Neural cell (in vitro differentiated cells): ENCODE measurements at regions not wholly inside any gene's neighbourhood (a gene's known extent, or its start where the extent isn't known, plus 50 kb on each side); places are given as distances from the start of the nearest gene placed in this dataset.
A peak's percentile ranks its signal among the peaks of the same experiment; 100 is the strongest.

ENCODE experiments used
- H2AFZ ChIP-seq: fragments of 200-600, 300-800 bp; sonication (generic), shearing (Covaris generic); 2 replicates; pipeline ENCODE4 v1.6.0; 2014; ENCODE audit warnings: low read depth, mild to moderate bottlenecking, antibody characterized with exemption, low read length, moderate library complexity
- H3F3A ChIP-seq: fragments of 200-600 bp; shearing (Covaris generic); 2 replicates; pipeline ENCODE4 v1.6.1; 2016; ENCODE audit warnings: mild to moderate bottlenecking, moderate library complexity, mixed read lengths, antibody characterized with exemption, low read length; ENCODE audit not compliant: insufficient read depth, poor library complexity, severe bottlenecking
- H3K27ac ChIP-seq: fragments of 200-600, 300-800 bp; sonication (generic), shearing (Covaris generic); 2 replicates; pipeline ENCODE4 v1.5.1; 2014; ENCODE audit warnings: mild to moderate bottlenecking, low read length, moderate library complexity
- H3K27me3 ChIP-seq: fragments of 300-800, 200-600 bp; sonication (generic), shearing (Covaris generic); 2 replicates; pipeline ENCODE4 v1.6.0; 2014; ENCODE audit warnings: mild to moderate bottlenecking, low read depth, low read length, moderate library complexity; ENCODE audit not compliant: insufficient read depth
- H3K36me3 ChIP-seq: fragments of 300-800, 200-600 bp; sonication (generic), shearing (Covaris generic); 2 replicates; pipeline ENCODE4 v1.5.1; 2014; ENCODE audit warnings: mild to moderate bottlenecking, antibody characterized with exemption, low read length, moderate library complexity; ENCODE audit not compliant: insufficient read depth
- H3K4me2 ChIP-seq: fragments of 300-800, 200-600 bp; sonication (generic), shearing (Covaris generic); 2 replicates; pipeline ENCODE4 v1.6.0; 2014; ENCODE audit warnings: mild to moderate bottlenecking, low read length
- H3K4me3 ChIP-seq: fragments of 300-800, 200-600 bp; sonication (generic), shearing (Covaris generic); 2 replicates; pipeline ENCODE4 v1.5.1; 2014; ENCODE audit warnings: mild to moderate bottlenecking, low read length, moderate library complexity
- H3K79me2 ChIP-seq: fragments of 200-600 bp; shearing (Covaris generic); replicated peaks from 2 replicates; pipeline ENCODE4 v1.6.0; 2014; ENCODE audit warnings: mild to moderate bottlenecking, low read length, moderate library complexity; ENCODE audit not compliant: insufficient read depth
- H3K9ac ChIP-seq: fragments of 300-800, 200-600 bp; sonication (generic), shearing (Covaris generic); 2 replicates; pipeline ENCODE4 v1.6.1; 2016; ENCODE audit warnings: mild to moderate bottlenecking, low read length, mixed read lengths
- H3K9me2 ChIP-seq: fragments of 200-600 bp; shearing (Covaris generic); 2 replicates; pipeline ENCODE4 v1.6.1; 2016; ENCODE audit warnings: mild to moderate bottlenecking, low read length, mixed read lengths; ENCODE audit not compliant: insufficient read depth
- H3K9me3 ChIP-seq: fragments of 200-600, 300-800 bp; sonication (generic), shearing (Covaris generic); 2 replicates; pipeline ENCODE4 v1.6.1; 2016; ENCODE audit warnings: mild to moderate bottlenecking, mixed run types, low read length, moderate library complexity, mixed read lengths
- H4K20me1 ChIP-seq: fragments of 200-600 bp; shearing (Covaris generic); 2 replicates; pipeline ENCODE4 v1.6.1; 2016; ENCODE audit warnings: mild to moderate bottlenecking, mixed run types; ENCODE audit not compliant: insufficient read depth
- EP300 ChIP-seq: fragments of 450-650 bp; conservative IDR thresholded peaks from 2 replicates; pipeline ENCODE4 v1.6.1; 2014; ENCODE audit warnings: antibody characterized with exemption, mild to moderate bottlenecking, moderate library complexity; ENCODE audit not compliant: poor library complexity, severe bottlenecking
- EZH2 ChIP-seq: fragments of 200-600, 300-800 bp; shearing (Covaris generic), sonication (generic); IDR thresholded peaks from 2 replicates; pipeline ENCODE4 v1.6.1; 2014; ENCODE audit warnings: antibody characterized with exemption, low read length, borderline replicate concordance, mild to moderate bottlenecking; ENCODE audit not compliant: insufficient read depth, poor library complexity, severe bottlenecking
- MXI1 ChIP-seq: fragments of 450-650 bp; conservative IDR thresholded peaks from 2 replicates; pipeline ENCODE4 v1.6.1; 2014; ENCODE audit warnings: antibody characterized with exemption, mild to moderate bottlenecking; ENCODE audit not compliant: poor library complexity, severe bottlenecking
- POLR2AphosphoS5 ChIP-seq: IDR thresholded peaks from 2 replicates; pipeline ENCODE4 v1.6.1; 2012
- RAD21 ChIP-seq: fragments of 450-650 bp; conservative IDR thresholded peaks from 2 replicates; pipeline ENCODE4 v1.6.1; 2014; ENCODE audit warnings: antibody characterized with exemption, mild to moderate bottlenecking, moderate library complexity
- SMC3 ChIP-seq: fragments of 450-650 bp; conservative IDR thresholded peaks from 2 replicates; pipeline ENCODE4 v1.6.1; 2014; ENCODE audit warnings: antibody characterized with exemption, mild to moderate bottlenecking, moderate library complexity; ENCODE audit not compliant: poor library complexity
- TAF1 ChIP-seq: IDR thresholded peaks from 2 replicates; pipeline ENCODE4 v1.6.1; 2012; ENCODE audit warnings: low read depth
- TF ChIP-seq, protein P1 (sequence below): IDR thresholded peaks from 2 replicates; pipeline ENCODE4 v1.6.1; 2012; ENCODE audit warnings: borderline replicate concordance
- TF ChIP-seq, protein P2 (sequence below): fragments of 450-650 bp; IDR thresholded peaks from 2 replicates; pipeline ENCODE4 v1.5.1; 2014; ENCODE audit warnings: antibody characterized with exemption, mild to moderate bottlenecking, moderate library complexity; ENCODE audit not compliant: poor library complexity, severe bottlenecking

DNA sequence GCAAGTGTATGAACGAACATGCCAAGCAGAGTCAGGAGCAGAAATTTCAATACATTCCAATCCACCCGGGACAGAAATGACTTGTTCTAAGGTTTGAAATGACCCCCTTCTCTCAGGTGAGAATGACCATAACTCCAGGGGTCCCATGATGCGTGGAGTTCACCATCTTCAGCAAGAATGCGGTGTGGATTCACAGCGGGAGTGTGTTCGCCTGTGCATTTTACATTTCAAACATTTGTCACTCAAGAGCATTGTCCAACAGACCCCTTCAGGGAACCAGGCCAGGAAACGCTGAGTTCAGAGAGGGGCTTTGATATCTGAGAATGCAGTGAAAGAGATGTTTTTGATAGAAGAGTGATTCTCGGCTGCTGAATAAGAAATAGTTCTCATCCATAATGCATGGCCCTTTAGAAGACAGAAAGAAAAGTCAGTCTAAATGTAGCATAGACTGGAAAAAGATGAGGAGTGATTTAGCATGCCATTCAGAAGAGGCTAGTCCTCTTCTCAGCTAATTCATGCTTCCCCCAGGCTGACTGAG is 200.3 kb upstream of the KCNG1 start:
- TF ChIP-seq, protein P1, sequence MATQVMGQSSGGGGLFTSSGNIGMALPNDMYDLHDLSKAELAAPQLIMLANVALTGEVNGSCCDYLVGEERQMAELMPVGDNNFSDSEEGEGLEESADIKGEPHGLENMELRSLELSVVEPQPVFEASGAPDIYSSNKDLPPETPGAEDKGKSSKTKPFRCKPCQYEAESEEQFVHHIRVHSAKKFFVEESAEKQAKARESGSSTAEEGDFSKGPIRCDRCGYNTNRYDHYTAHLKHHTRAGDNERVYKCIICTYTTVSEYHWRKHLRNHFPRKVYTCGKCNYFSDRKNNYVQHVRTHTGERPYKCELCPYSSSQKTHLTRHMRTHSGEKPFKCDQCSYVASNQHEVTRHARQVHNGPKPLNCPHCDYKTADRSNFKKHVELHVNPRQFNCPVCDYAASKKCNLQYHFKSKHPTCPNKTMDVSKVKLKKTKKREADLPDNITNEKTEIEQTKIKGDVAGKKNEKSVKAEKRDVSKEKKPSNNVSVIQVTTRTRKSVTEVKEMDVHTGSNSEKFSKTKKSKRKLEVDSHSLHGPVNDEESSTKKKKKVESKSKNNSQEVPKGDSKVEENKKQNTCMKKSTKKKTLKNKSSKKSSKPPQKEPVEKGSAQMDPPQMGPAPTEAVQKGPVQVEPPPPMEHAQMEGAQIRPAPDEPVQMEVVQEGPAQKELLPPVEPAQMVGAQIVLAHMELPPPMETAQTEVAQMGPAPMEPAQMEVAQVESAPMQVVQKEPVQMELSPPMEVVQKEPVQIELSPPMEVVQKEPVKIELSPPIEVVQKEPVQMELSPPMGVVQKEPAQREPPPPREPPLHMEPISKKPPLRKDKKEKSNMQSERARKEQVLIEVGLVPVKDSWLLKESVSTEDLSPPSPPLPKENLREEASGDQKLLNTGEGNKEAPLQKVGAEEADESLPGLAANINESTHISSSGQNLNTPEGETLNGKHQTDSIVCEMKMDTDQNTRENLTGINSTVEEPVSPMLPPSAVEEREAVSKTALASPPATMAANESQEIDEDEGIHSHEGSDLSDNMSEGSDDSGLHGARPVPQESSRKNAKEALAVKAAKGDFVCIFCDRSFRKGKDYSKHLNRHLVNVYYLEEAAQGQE = no peak
- TF ChIP-seq MXI1 (no peak), RAD21 (peak; percentile 32), EP300 (peak; percentile 42)

GRCh38 chr20:51221791-51222408 is 199.0 kb upstream of the KCNG1 start:
- no peaks in the 10 kb centered on the region for H3K27me3 ChIP-seq
- no peaks in the 10 kb centered on the region for H3K9me2 ChIP-seq
- H3K27ac ChIP-seq = peak overlapping the region; percentile 84
- H3K9ac ChIP-seq = no peak overlapping the region
- TF ChIP-seq, protein P1 = no peak
- TF ChIP-seq POLR2AphosphoS5 (no peak), EZH2 (no peak), TAF1 (no peak), EP300 (no peak), RAD21 (no peak), MXI1 (no peak), SMC3 (no peak)
- TF ChIP-seq, protein P2, sequence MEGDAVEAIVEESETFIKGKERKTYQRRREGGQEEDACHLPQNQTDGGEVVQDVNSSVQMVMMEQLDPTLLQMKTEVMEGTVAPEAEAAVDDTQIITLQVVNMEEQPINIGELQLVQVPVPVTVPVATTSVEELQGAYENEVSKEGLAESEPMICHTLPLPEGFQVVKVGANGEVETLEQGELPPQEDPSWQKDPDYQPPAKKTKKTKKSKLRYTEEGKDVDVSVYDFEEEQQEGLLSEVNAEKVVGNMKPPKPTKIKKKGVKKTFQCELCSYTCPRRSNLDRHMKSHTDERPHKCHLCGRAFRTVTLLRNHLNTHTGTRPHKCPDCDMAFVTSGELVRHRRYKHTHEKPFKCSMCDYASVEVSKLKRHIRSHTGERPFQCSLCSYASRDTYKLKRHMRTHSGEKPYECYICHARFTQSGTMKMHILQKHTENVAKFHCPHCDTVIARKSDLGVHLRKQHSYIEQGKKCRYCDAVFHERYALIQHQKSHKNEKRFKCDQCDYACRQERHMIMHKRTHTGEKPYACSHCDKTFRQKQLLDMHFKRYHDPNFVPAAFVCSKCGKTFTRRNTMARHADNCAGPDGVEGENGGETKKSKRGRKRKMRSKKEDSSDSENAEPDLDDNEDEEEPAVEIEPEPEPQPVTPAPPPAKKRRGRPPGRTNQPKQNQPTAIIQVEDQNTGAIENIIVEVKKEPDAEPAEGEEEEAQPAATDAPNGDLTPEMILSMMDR = no peak
- H2AFZ ChIP-seq = no peak overlapping the region
- no peak overlapping the region for H3K4me2 ChIP-seq
- H3K9me3 ChIP-seq = peaks cover 6% of the 10 kb centered on the region
- H3K79me2 ChIP-seq = no peaks in the 10 kb centered on the region
- no peaks in the 10 kb centered on the region for H4K20me1 ChIP-seq
- H3F3A ChIP-seq = peaks cover 4% of the 10 kb centered on the region
- H3K36me3 ChIP-seq = no peaks in the 10 kb centered on the region
- no peak overlapping the region for H3K4me3 ChIP-seq

More for the DNA sequence above, 200.3 kb upstream of the KCNG1 start:
- peaks cover 4% of the 10 kb centered on the region for H3F3A ChIP-seq
- H3K4me2 ChIP-seq = peak overlapping the region; percentile 23
- no peaks in the 10 kb centered on the region for H4K20me1 ChIP-seq
- no peaks in the 10 kb centered on the region for H3K27me3 ChIP-seq
- H3K27ac ChIP-seq = peak overlapping the region; percentile 84
- peak overlapping the region; percentile 41 for H3K9ac ChIP-seq
- H2AFZ ChIP-seq = no peak overlapping the region
- H3K36me3 ChIP-seq = no peaks in the 10 kb centered on the region
- H3K79me2 ChIP-seq = no peaks in the 10 kb centered on the region
- H3K4me3 ChIP-seq = peak overlapping the region; percentile 50
- no peaks in the 10 kb centered on the region for H3K9me3 ChIP-seq
- H3K9me2 ChIP-seq = no peaks in the 10 kb centered on the region
